DND-41 (cell line): ENCODE measurements at regions not wholly inside any gene's neighbourhood (a gene's known extent, or its start where the extent isn't known, plus 50 kb on each side); places are given as distances from the start of the nearest gene placed in this dataset.

Experiments
- ATAC-seq: fragments of 200-7000 bp; cut with Tn5 transposase; 3 replicates; pipeline ENCODE4 v1.9.1; 2021; ENCODE audit warnings: low read depth; ENCODE audit not compliant: insufficient read depth
- DNase-seq: peaks from one replicate; pipeline ENCODE4 v3.0.0-alpha.2; 2020
- H2AFZ ChIP-seq: 2 replicates; pipeline ENCODE4 v1.6.0; 2012; ENCODE audit warnings: low read depth, low read length
- H3K27ac ChIP-seq: 2 replicates; pipeline ENCODE4 v1.5.1; 2012; ENCODE audit warnings: low read length, inconsistent platforms
- H3K27me3 ChIP-seq: fragments of 200-600 bp; sonication (generic); 2 replicates; pipeline ENCODE4 v1.6.0; 2012; ENCODE audit warnings: low read length, mild to moderate bottlenecking, inconsistent platforms; ENCODE audit not compliant: insufficient read depth, poor library complexity
- H3K36me3 ChIP-seq: 2 replicates; pipeline ENCODE4 v1.5.1; 2012; ENCODE audit warnings: low read length, inconsistent platforms; ENCODE audit not compliant: insufficient read depth
- H3K4me1 ChIP-seq: 2 replicates; pipeline ENCODE4 v1.5.1; 2012; ENCODE audit warnings: mild to moderate bottlenecking, low read length; ENCODE audit not compliant: insufficient read depth
- H3K4me2 ChIP-seq: 2 replicates; pipeline ENCODE4 v1.6.0; 2012; ENCODE audit warnings: mild to moderate bottlenecking, moderate library complexity, low read length, inconsistent platforms; ENCODE audit not compliant: insufficient read depth
- H3K4me3 ChIP-seq, 2 experiments: fragments of 200-600 bp in 1 of 2; shearing (Covaris generic) in 1 of 2; 2 replicates each; pipeline ENCODE4 v1.5.1; 2012 to 2016; ENCODE audit warnings: inconsistent platforms in 2 of 2, low read length in 2 of 2, mild to moderate bottlenecking in 2 of 2, low read depth in 1 of 2, moderate library complexity in 1 of 2
- H3K79me2 ChIP-seq: 2 replicates; pipeline ENCODE4 v1.6.0; 2012; ENCODE audit warnings: low read length, inconsistent platforms; ENCODE audit not compliant: insufficient read depth
- H3K9ac ChIP-seq: 2 replicates; pipeline ENCODE4 v1.6.0; 2012; ENCODE audit warnings: low read depth, mild to moderate bottlenecking, inconsistent platforms, low read length, moderate library complexity
- H3K9me3 ChIP-seq: 2 replicates; pipeline ENCODE4 v1.5.1; 2012; ENCODE audit warnings: low read length, moderate library complexity, mild to moderate bottlenecking, inconsistent platforms; ENCODE audit not compliant: insufficient read depth, severe bottlenecking
- H4K20me1 ChIP-seq: 2 replicates; pipeline ENCODE4 v1.6.0; 2012; ENCODE audit warnings: low read length; ENCODE audit not compliant: insufficient read depth
- CTCF ChIP-seq: IDR thresholded peaks from 2 replicates; pipeline ENCODE4 v1.5.1; 2012; ENCODE audit warnings: borderline replicate concordance, low read length, moderate library complexity, mild to moderate bottlenecking; ENCODE audit not compliant: poor library complexity, severe bottlenecking; ENCODE audit errors: extremely low read depth
- EZH2 ChIP-seq: IDR thresholded peaks from 3 replicates; pipeline ENCODE4 v1.6.1; 2012; ENCODE audit warnings: borderline replicate concordance, low read depth, mild to moderate bottlenecking, moderate library complexity, low read length, inconsistent platforms; ENCODE audit not compliant: severe bottlenecking

GRCh38 chr5:54672871-54673270 lies 155.3 kb downstream of the SNX18 start:
- no peak overlapping the region for H3K4me3 ChIP-seq
- no peaks in the 10 kb centered on the region for H3K27me3 ChIP-seq
- H2AFZ ChIP-seq: no peak overlapping the region
- TF ChIP-seq CTCF (no peak), EZH2 (no peak)
- no peak overlapping the region for H3K4me2 ChIP-seq
- H3K27ac ChIP-seq: no peak overlapping the region
- DNase-seq: no peak
- peaks cover 10% of the 10 kb centered on the region for H3K9me3 ChIP-seq
- no peaks in the 10 kb centered on the region for H3K79me2 ChIP-seq
- H3K36me3 ChIP-seq: no peaks in the 10 kb centered on the region
- no peaks in the 10 kb centered on the region for H3K4me1 ChIP-seq
- H4K20me1 ChIP-seq: no peaks in the 10 kb centered on the region
- no peak overlapping the region for H3K9ac ChIP-seq
- no peak for ATAC-seq

GRCh38 chr5:54671681-54672080 lies 154.1 kb downstream of the SNX18 start:
- H3K9ac ChIP-seq: no peak overlapping the region
- ATAC-seq (no peak), DNase-seq (no peak)
- no peaks in the 10 kb centered on the region for H3K4me1 ChIP-seq
- H3K36me3 ChIP-seq: no peaks in the 10 kb centered on the region
- H3K9me3 ChIP-seq: peaks cover 10% of the 10 kb centered on the region
- H3K27ac ChIP-seq: no peak overlapping the region
- H3K4me3 ChIP-seq: no peak overlapping the region
- H3K4me2 ChIP-seq: no peak overlapping the region
- H2AFZ ChIP-seq: no peak overlapping the region
- H3K27me3 ChIP-seq: no peaks in the 10 kb centered on the region
- H3K79me2 ChIP-seq: no peaks in the 10 kb centered on the region
- TF ChIP-seq EZH2 (no peak), CTCF (no peak)
- H4K20me1 ChIP-seq: no peaks in the 10 kb centered on the region

- Histone ChIP-seq H2AFZ (no peak overlapping the region), H3K4me2 (no peak overlapping the region), H3K4me3 (no peak overlapping the region), H3K9ac (no peak overlapping the region), H3K36me3 (no peaks in the 10 kb centered on the region), H3K27ac (no peak overlapping the region), H3K79me2 (no peaks in the 10 kb centered on the region), H3K9me3 (peaks cover 10% of the 10 kb centered on the region), H4K20me1 (no peaks in the 10 kb centered on the region), H3K27me3 (no peaks in the 10 kb centered on the region), H3K4me1 (no peaks in the 10 kb centered on the region)
- ATAC-seq: no peak
- no peak for DNase-seq
- no peak for TF ChIP-seq EZH2
- TF ChIP-seq CTCF: no peak
Measured at GRCh38 chr5:54671111-54671531, 153.6 kb downstream of the SNX18 start.

- Histone ChIP-seq H3K4me2 (no peak overlapping the region), H2AFZ (no peak overlapping the region), H3K4me1 (no peaks in the 10 kb centered on the region), H3K9ac (no peak overlapping the region), H3K4me3 (no peak overlapping the region), H3K27me3 (no peaks in the 10 kb centered on the region), H3K9me3 (peaks cover 10% of the 10 kb centered on the region), H3K79me2 (no peaks in the 10 kb centered on the region), H4K20me1 (no peaks in the 10 kb centered on the region), H3K27ac (no peak overlapping the region), H3K36me3 (no peaks in the 10 kb centered on the region)
- TF ChIP-seq EZH2 (no peak), CTCF (no peak)
- DNase-seq: no peak
- no peak for ATAC-seq
Measured at GRCh38 chr5:54670281-54670680, 152.7 kb downstream of the SNX18 start.
